HG02840 (cell line): ENCODE measurements at regions not wholly inside any gene's neighbourhood (a gene's known extent, or its start where the extent isn't known, plus 50 kb on each side); places are given as distances from the start of the nearest gene placed in this dataset.

Experiments used
- ATAC-seq: cut with Tn5 transposase; IDR thresholded peaks from one replicate; pipeline ENCODE4 v1.9.1; 2021; ENCODE audit warnings: mild to moderate bottlenecking, moderate library complexity, moderate number of reproducible peaks; ENCODE audit not compliant: unreplicated experiment, low FRiP score

DNA sequence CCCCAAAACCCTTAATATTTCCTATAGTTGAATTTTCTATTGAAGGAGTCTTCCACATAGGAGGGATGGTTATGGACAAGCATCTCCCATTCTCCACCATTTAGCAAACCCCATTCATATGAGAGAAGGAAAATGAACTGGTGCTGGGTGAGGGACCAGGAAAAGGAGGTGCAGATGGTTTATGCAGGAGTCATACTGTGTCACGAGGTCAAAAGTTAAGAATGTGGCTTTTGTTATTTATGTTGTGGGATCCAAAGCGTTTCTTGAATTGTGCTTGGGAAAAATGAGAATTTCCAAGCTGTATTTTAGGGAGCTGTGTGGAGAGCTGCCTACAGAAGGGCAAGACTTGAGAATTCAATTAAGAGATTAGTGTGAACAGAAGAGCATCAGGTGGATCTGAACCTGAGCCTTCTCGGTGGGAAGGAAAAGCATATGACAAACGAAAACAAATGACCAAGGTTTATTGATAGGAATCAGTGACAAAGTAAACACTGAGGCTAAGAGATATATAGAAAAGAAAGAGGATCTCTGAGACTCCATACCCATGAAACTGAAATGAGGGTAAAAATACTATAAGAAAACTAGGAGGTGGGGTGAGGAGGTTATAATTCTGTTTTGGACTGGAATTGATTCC is 473.3 kb upstream of the NR2F2 start:
- ATAC-seq = no peak

DNA sequence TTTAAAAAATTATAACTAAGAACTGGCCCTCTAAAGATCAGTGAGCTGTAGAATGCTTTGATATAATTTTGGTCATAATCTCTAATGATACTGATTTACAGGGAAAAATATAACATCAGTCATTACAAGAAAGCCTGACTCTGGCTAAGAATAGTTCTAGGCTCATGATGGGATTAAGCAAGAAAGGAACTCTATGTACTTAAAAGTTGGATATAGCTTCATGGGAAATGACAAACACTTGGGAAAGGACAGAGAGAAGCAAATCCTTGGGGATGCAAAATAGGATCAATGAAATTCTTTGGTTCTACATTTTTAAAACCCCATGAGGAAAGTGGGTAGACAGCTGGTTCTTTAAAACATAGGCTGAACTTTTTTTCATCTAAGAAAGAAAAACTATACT is 472.7 kb upstream of the NR2F2 start:
- ATAC-seq = no peak

DNA sequence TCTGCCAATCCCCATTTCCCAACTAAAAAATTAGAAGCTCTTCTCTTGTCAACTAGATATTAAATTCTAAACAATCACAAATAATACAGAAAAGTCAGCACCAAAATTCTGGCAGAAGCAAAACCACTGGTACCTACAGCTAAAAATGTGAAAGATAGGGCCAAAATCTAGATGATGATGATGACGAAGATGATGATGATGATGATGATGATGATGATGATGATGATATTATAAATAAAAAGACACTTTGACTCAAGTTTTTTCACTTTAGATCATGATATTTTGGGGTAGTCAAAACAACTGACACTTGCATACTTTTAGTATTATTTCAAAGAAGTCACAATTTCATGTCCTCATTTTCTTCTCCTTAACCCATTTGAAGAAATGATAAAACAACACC is 470.1 kb upstream of the NR2F2 start:
- no peak for ATAC-seq

DNA sequence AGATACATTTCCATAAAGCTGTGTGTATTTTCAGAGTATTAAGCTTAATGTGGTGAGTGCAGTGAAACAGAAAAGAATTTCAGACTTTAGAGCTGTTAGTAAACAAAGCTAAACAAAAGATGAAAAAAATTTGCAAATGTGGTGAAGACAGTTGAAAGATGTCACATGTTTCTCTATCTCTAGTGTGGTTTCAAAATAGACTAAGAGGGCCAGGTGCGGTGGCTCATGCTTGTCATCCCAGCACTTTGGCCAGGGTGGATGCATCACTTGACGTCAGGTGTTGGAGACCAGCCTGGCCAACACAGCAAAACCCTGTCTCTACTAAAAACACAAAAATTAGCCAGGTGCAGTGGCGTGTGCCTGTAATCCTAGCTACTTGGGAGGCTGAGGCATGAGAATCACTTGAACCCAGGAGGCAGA is 466.0 kb upstream of the NR2F2 start:
- no peak for ATAC-seq

DNA sequence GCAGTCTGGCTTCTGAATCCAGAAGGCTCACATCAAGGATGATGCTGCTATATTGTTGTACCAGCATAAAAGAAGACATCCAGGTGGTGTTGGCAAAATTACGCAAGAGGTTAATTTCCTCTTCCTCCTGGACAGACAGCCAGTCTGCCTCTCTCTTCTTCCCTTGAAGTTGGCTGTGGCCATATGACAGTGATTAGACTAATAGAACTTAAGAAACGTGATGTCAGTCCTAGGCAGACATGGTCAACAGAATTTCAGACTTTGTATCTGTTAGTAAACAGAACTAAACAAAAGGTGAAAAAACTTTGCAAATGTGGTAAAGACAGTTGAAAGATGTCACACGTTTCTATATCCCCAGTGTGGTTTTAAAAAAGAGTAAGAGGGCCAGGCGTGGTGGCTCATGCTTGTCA is 465.2 kb upstream of the NR2F2 start:
- no peak for ATAC-seq

DNA sequence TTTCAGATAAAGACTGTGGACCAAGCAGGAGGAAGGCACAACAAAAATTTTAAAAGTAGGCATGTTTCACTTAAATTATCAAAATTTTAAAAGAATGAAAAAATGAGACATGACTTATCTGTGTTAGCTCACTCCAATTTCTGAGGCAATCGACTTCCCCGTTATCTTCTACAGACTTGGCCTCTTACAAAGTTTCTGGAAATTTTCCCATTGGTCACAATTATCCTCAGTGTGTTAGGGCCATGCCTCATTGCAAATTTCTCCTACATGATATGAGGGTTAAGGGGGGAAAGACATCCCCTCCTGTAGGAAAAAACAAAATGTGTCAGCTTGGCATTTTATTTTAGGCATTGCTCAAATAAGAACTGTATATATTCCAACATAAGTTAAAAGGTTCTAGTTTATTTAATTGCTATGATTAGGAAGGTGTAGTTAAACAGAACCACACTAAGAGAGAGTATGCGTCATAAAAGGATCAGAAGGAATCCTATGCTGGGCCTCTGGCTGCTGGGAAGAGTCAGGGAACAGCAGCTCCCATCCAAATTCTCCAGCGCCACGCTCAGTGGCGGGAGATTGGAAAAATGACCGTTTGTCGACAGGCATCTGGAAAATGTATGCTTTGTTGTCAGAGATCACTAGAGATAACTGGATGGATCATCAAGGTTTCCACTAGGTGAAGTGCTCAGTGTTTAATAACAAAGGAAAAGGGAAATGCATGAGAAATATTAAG is 463.6 kb upstream of the NR2F2 start:
- no peak for ATAC-seq

DNA sequence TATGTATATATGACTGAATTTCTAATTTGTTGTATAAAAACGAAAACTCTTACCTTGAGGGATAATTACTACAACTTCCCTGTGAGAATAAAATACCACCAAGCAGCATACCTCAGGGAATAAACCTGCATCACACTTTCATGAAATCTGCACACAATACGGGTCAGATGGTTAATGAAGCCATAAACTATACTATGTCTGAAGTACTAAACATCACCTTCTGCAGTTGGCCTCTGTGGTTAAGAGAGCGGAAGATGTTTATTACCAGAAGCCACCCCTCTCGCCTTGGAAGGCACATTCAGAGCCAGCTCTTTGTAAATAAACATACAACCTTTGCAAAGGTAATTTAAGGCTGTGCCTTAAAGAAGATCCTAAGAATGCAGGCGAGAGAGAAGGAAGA is 462.1 kb upstream of the NR2F2 start:
- ATAC-seq = no peak

DNA sequence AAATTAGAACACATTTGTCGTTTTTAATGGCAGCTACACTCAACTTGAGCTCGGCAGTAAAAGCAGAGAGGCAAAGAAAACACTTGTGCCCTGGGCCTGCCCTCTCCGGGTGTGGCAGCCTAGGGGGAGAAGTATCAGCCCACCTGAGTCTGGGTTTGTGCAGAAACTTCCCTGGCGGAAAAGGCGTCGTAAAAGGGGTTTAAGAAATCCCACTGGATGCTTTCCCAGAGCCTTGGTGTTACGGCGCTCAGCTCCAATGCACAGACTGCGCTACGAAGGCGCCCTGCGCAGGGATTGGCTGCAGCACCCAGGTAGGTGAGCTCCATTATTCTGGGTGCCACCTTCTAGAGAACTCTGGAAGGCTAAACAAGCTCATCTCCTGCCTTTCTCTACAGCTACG is 461.5 kb upstream of the NR2F2 start:
- no peak for ATAC-seq

DNA sequence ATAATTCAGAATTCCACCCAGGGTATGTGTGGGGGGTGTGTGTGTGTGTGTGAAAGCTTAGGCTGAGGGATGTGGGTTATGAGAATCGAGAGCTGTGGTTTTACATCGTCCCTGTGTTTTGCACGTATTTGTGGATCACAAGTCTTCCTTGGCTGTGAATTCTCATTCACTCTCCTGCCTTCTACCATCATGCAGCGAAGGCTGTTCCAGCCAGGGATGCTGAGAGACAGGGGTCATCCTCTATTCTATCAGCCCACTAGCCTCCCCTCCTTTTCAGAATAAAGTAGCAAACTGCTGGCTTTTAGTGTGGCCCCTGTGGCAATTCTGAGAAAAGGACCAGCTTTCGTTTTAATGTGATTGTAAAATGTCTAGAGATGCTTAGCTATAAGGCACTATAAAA is 460.6 kb upstream of the NR2F2 start:
- ATAC-seq = no peak

DNA sequence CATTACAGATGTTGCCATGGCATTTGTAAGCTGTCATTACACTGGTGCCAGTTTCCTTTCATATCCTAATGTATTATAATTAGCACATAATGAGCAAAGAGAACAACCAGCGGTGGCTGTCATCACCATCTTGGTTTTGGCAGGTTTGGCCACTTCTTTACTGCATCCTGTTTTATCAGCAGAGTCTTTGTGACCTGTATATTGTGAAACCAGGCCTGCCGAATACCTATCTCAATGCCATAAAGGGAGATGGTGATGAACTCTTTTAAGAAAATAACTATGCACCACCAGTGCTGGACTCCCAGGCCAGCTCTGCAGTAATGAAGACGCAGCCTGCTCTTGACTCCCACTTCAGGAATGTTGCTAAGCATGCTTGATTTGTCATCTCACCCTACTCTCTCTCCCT is 458.1 kb upstream of the NR2F2 start:
- ATAC-seq = no peak

DNA sequence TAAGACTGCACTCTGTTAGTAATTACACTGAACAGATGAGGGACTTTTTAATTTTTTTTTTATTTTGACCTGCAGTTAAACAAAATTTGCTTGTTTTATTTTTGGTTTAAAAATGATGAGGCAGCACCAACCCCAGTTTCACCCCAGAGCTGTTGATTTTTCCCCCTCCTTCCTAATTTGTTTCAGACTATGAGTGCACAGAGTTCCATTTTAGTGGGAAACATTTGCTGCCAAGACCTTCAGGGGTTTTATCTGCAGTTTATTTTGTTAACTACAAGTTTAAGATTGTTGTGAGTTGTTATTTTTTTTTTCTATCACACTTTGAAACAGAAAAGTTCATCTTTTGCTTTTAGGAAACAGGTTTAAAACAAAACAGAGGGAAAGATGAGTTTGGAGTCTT is 455.9 kb upstream of the NR2F2 start:
- no peak for ATAC-seq

DNA sequence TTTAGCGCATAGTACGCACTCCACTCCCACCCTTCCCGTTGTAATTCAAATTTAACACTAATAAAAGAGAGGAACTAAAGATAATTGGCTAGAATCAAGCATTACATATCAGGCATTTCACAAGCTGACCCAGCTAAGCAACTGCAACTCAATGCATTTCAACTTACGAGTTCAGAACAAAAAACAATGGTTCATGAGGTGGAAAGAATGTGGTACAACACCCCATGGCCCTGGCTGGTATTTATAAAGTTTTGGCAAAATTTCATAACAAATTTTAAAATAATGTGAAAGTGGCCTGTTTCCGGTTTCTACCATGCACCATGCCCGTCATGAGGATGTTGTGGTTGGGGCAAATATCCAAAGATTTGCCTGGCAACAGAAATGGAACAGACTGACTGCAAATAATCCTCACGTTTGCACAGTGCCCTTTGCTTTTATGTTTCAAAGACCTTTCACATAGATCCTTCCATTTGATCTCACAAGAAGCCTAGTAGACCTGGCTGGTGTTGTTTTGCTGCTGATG is 455.3 kb upstream of the NR2F2 start:
- ATAC-seq = no peak

DNA sequence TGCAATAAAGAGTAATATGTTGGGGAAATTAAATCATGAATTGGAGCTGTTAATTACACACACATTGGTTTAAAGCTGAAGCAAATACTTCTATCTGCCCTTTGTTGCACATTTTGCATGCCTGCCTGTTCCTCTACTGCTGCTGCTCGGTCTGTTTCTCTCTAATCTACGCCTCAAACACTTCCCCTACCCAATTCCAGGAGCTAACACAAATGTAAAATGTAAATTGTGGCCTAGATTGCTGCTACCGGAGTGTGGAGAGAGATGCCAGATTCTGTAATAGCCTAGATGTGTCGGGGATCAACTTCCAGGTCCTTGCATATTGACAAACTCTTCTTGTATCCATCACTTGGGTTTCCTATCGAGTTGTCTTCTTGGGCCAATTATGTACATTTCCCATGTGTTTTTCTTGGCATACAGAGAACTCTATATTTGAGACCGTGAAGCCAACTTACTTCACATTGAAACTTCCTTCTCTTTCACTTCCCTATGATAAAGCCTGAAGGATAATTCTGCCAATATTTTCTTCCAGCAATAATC is 450.4 kb upstream of the NR2F2 start:
- no peak for ATAC-seq

DNA sequence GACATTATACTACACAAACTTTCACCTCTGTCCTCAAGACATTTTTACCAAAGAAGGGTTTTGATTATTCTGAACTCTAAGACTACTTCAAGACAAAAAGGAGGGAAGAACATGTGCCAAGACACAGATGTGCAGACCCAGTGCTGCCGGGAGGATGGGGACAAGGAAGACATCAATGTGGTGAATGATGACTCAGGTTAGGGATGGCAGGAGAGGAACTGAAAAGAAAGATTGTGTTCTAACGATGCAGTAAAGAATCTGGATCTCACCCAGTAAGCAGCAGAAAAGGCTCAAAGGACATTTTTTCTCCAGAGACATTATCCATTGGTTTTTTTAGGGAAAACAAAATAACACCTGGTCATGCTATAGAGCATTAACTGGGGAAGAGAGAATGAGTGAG is 449.9 kb upstream of the NR2F2 start:
- no peak for ATAC-seq

DNA sequence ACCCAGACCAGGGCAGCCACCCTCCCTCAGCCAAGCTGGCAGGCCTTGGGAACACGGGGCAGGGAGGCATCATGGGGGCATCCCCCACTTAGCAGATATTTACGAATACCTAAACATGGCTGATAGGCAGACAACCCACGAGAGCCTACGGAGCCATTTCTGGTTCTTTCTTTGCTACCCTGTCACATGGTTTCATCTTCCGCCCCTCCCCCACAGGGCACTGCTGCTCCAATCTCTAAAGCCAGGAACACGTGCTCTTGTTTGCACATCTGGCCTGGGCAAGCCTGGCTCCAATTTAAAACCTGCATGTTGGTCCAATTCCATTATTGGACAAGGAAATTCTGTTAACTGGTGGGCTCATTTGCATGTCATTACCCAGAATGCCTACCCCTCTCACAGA is 447.4 kb upstream of the NR2F2 start:
- no peak for ATAC-seq

DNA sequence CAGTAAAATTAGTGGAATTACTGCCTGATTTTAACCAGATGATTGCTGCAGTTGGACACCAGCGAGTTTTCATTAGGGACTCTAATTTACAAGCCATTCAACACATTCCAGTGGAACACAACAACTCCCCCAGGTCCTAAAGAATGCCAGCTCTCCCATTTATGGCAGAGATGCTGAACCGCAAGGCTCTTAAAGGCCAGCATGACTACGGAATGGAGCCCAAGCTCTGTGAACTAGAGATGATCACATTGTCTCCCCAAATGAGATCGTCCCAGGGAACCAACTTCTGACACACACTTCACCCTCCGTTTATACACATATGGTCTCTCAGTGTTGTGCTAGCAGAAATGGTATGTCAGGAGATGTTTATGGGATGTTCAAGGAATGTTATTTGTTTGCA is 446.2 kb upstream of the NR2F2 start:
- ATAC-seq = no peak

DNA sequence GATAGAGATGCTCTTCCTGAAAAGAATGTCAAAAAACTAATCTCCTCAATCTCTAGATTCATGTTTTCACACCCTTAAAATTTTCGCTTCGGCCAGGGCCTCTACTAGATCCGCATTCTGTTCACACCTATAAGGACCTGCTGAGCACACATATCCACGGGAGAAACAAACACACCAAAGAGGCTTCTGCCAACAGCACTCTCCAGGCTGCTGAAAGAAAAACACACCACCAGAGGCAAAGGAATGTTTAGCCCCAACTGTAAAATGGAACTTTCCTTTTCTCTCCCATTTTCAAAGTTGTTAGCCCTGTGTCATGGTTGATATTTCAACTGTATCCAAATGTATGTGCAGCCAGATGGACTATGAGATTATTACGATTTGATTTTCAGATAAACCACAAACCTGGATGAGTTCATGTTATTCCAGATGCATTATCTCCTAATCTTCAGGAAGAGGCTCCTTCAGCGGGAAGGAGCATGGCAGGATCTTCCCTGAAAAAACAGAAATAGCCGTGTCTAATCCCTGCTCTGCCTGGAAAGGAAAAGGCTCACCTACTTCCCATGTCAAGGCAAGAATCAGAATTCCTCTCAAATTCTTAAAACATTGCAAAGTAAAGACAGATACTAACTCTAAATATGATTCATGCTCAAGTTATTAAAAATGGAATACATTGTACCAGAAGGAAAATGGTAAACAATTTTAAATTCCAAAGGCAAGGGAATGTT is 442.7 kb upstream of the NR2F2 start:
- no peak for ATAC-seq

DNA sequence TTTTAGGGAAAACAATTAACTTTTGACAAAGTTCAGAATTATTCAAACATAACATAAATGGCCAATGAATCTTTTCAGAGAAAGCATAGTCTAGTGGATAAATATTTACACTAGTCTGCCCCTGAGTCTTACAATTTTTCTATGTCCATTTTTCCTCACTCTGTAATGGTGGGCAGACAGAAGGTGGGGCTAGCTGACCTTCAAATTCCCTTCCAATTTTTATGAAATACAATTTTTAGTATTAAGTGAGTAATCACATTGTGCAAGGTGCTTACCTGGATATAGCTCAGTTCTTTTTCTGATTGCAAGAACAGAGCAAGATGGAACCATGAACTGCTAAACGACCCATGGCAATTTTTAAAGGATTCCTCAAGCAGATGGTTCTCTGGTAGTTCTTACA is 441.7 kb upstream of the NR2F2 start:
- ATAC-seq = no peak

DNA sequence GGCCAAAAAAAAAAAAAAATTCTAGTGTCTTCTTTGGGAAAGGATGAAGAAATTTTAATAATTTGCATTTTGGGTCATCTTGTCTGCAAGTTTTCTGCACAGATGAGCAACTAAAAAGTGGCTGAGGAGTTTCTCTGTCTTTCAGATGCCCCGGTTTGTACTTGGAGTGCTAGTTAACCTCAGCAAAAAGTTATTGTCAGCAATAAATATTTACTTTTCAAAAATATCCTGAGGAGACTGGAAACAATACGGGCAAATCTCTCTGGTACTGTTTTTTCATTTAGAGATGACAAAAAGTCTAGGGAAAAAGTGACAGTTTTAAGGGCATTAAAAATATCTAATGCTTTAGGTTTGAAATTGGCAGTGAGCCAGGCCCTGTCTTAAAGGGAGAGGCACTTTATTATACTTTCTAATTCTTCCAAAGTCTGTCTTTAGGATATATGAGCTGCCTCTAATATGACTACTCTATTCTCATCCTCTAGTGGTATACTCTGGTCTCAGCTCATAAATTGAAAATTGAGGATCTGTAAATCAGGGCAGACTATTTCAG is 436.0 kb upstream of the NR2F2 start:
- no peak for ATAC-seq

DNA sequence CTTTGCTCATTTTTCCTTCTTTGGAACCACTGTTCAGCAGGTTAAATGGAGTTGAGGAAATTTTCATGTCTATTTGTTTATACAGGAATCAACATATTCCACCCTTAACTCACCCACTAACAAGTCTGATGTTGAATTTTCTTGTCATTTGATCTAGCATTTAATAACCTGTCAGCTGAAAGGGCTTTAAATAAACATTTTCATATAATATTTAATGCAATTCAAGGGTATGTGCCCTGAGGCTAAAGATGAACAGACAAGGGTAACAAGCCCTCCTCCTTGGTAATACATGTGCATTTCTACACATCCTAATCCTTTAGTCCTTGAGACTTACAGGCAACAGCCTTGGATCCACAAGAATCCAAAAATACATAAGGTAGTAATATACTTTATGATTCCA is 435.0 kb upstream of the NR2F2 start:
- ATAC-seq = no peak

DNA sequence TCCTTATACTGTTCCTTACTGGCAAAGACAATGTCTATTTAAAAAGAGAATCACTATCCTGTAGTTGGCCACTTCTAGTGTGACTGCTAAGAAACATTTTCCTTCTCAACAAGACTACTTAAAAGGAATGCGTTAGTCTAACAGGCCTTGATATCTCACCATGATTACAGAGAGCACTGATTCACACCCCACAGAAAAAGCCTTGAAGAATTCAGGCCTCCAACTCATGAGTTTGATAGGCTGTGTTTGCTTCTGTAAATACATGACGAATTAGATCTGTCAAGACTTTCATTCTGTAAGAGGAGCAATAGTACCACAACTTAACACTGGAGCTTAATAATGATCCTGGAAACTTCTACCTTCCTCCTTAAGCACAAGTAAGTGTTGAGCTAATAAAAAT is 432.8 kb upstream of the NR2F2 start:
- ATAC-seq = no peak
